ENCODE measurements at regions not wholly inside any gene's neighbourhood (a gene's known extent, or its start where the extent isn't known, plus 50 kb on each side); places are given as distances from the start of the nearest gene placed in this dataset.

DNA sequence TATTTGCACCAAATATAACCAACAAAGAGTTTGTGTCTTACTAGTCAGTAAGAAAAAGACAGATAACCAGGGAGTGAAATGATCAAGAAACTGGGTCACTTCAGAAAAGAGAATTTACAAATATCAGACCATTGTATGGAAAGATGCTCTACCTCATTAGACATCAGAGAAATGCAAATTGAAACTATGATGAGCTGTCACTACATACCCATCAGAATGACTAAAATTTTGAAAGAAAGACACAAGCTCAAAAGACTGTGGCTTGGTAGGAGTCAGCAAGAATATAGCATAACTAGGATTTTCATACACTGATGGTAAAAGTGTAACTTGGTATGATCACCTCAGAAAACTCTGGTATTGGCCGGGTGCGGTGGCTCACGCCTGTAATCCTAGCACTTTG lies 247.2 kb downstream of the BMP4 start:
- H3K9me3 ChIP-seq (replicated peaks; ENCODE audit: control insufficient read depth, insufficient read depth, low read depth, low read length): no peaks in the 10 kb centered on the region
- no peak for ATAC-seq
- no peaks in the 10 kb centered on the region for H3K9me1 ChIP-seq (ENCODE audit: control insufficient read depth, insufficient read depth, low read length)
- FAIRE-seq: no peak
- no TSS peak for BruUV-seq (replicated peaks)
- H3K4me3 ChIP-seq: no peak overlapping the region
- DNase-seq (ENCODE audit: extremely low read depth in 1 of 4, low spot score in 3 of 4): no peak
- no peaks in the 10 kb centered on the region for H3K79me2 ChIP-seq (ENCODE audit: control insufficient read depth, insufficient read depth, low read length)
- POLR2A ChIA-PET: no interaction called here
- H3K4me2 ChIP-seq (ENCODE audit: insufficient read depth, low read length): no peak overlapping the region
- H3K9ac ChIP-seq (ENCODE audit: insufficient read depth in 1 of 2, low read depth in 2 of 2, low read length in 2 of 2): no peak overlapping the region
- CTCF ChIA-PET (ENCODE audit: low intra/inter-chr PET ratio): no interaction called here
- 0% methylated on average over 3 of the region's 3 CpGs for WGBS (ENCODE audit: insufficient coverage, low coverage, missing lambda C conversion rate)
- no peak overlapping the region for H2AFZ ChIP-seq (ENCODE audit: low read depth, low read length)
- no peaks in the 10 kb centered on the region for H3K36me3 ChIP-seq (ENCODE audit: control insufficient read depth, insufficient read depth, low read length)
- H3K4me1 ChIP-seq (replicated peaks in 1 of 2; ENCODE audit: control insufficient read depth in 2 of 2, insufficient read depth in 2 of 2, low read length in 2 of 2): no peaks in the 10 kb centered on the region
- H3K27me3 ChIP-seq (ENCODE audit: control insufficient read depth in 2 of 2, insufficient read depth in 2 of 2, low read length in 2 of 2): no peaks in the 10 kb centered on the region
- H4K20me1 ChIP-seq (replicated peaks; ENCODE audit: control insufficient read depth, insufficient read depth, low read length): no peaks in the 10 kb centered on the region
- H3K27ac ChIP-seq (ENCODE audit: extremely low read depth, low read depth, low read length): no peak overlapping the region
- TF ChIP-seq MECOM (CRISPR knock-in tag; IDR thresholded peaks at IDR 0.05) (no peak), SRSF1 (IDR thresholded peaks at IDR 0.05; ENCODE audit: low read depth, low read length) (no peak), WHSC1 (IDR thresholded peaks at IDR 0.05; ENCODE audit: low read length) (no peak)
- TF ChIP-seq, protein P1, sequence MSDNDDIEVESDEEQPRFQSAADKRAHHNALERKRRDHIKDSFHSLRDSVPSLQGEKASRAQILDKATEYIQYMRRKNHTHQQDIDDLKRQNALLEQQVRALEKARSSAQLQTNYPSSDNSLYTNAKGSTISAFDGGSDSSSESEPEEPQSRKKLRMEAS (CRISPR knock-in tag; IDR thresholded peaks at IDR 0.05): no peak
- TF ChIP-seq, protein P2, sequence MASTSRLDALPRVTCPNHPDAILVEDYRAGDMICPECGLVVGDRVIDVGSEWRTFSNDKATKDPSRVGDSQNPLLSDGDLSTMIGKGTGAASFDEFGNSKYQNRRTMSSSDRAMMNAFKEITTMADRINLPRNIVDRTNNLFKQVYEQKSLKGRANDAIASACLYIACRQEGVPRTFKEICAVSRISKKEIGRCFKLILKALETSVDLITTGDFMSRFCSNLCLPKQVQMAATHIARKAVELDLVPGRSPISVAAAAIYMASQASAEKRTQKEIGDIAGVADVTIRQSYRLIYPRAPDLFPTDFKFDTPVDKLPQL (IDR thresholded peaks at IDR 0.05; ENCODE audit: extremely low read depth, insufficient read length): no peak
- in situ Hi-C loops (cut with MboI) (no loop called here), intact Hi-C loops (cut with micrococcal nuclease) (no loop called here)

- Histone ChIP-seq H3K9ac (ENCODE audit: insufficient read depth in 1 of 2, low read depth in 2 of 2, low read length in 2 of 2) (no peak overlapping the region), H3K4me3 (no peak overlapping the region), H3K9me1 (ENCODE audit: control insufficient read depth, insufficient read depth, low read length) (no peaks in the 10 kb centered on the region), H2AFZ (ENCODE audit: low read depth, low read length) (no peak overlapping the region), H3K4me1 (replicated peaks in 1 of 2; ENCODE audit: control insufficient read depth in 2 of 2, insufficient read depth in 2 of 2, low read length in 2 of 2) (no peaks in the 10 kb centered on the region), H3K9me3 (replicated peaks; ENCODE audit: control insufficient read depth, insufficient read depth, low read depth, low read length) (no peaks in the 10 kb centered on the region), H3K4me2 (ENCODE audit: insufficient read depth, low read length) (no peak overlapping the region), H3K36me3 (ENCODE audit: control insufficient read depth, insufficient read depth, low read length) (no peaks in the 10 kb centered on the region), H3K79me2 (ENCODE audit: control insufficient read depth, insufficient read depth, low read length) (no peaks in the 10 kb centered on the region), H4K20me1 (replicated peaks; ENCODE audit: control insufficient read depth, insufficient read depth, low read length) (no peaks in the 10 kb centered on the region), H3K27ac (ENCODE audit: extremely low read depth, low read depth, low read length) (no peak overlapping the region), H3K27me3 (ENCODE audit: control insufficient read depth in 2 of 2, insufficient read depth in 2 of 2, low read length in 2 of 2) (no peaks in the 10 kb centered on the region)
- TF ChIP-seq HSF4 (CRISPR knock-in tag; IDR thresholded peaks at IDR 0.05; ENCODE audit: borderline replicate concordance) (no peak), ZBTB9 (CRISPR knock-in tag; IDR thresholded peaks at IDR 0.05) (no peak), POU5F1 (IDR thresholded peaks at IDR 0.05; ENCODE audit: borderline replicate concordance, low read depth, low read length, partially characterized antibody) (no peak), FOXP1 (CRISPR knock-in tag; IDR thresholded peaks at IDR 0.05) (no peak), ZNF584 (CRISPR knock-in tag; IDR thresholded peaks at IDR 0.05; ENCODE audit: low read depth) (no peak), BRD9 (IDR thresholded peaks at IDR 0.05; ENCODE audit: low read depth, partially characterized antibody) (no peak)
- no peak for ATAC-seq
- intact Hi-C loops (cut with micrococcal nuclease) (no loop called here), in situ Hi-C loops (cut with MboI) (no loop called here)
- no peak for FAIRE-seq
- ChIA-PET CTCF (ENCODE audit: low intra/inter-chr PET ratio) (no interaction called here), POLR2A (no interaction called here)
- no peak for DNase-seq (ENCODE audit: extremely low read depth in 1 of 4, low spot score in 3 of 4)
- no TSS peak for BruUV-seq (replicated peaks)
Observed at GRCh38 chr14:53703457-53703856, 253.2 kb downstream of the BMP4 start.
